ENCODE measurements at regions not wholly inside any gene's neighbourhood (a gene's known extent, or its start where the extent isn't known, plus 50 kb on each side); places are given as distances from the start of the nearest gene placed in this dataset.

- TF ChIP-seq, protein P1, sequence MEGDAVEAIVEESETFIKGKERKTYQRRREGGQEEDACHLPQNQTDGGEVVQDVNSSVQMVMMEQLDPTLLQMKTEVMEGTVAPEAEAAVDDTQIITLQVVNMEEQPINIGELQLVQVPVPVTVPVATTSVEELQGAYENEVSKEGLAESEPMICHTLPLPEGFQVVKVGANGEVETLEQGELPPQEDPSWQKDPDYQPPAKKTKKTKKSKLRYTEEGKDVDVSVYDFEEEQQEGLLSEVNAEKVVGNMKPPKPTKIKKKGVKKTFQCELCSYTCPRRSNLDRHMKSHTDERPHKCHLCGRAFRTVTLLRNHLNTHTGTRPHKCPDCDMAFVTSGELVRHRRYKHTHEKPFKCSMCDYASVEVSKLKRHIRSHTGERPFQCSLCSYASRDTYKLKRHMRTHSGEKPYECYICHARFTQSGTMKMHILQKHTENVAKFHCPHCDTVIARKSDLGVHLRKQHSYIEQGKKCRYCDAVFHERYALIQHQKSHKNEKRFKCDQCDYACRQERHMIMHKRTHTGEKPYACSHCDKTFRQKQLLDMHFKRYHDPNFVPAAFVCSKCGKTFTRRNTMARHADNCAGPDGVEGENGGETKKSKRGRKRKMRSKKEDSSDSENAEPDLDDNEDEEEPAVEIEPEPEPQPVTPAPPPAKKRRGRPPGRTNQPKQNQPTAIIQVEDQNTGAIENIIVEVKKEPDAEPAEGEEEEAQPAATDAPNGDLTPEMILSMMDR (conservative IDR thresholded peaks at IDR 0.05; ENCODE audit: low read length), result no peak
- TF ChIP-seq EZH2phosphoT487 (IDR thresholded peaks at IDR 0.05; ENCODE audit: borderline replicate concordance), result no peak
Measured at GRCh38 chr7:66503551-66504031, 125.1 kb upstream of the KCTD7 start.

All from Loucy (cell line).